Spleen (tissue), 7 donors: ENCODE measurements at regions not wholly inside any gene's neighbourhood (a gene's known extent, or its start where the extent isn't known, plus 50 kb on each side); places are given as distances from the start of the nearest gene placed in this dataset.

Experiments used
- POLR2A ChIP-seq, 3 donors: fragments of 450-650 bp; IDR thresholded peaks; one replicate each; pipeline ENCODE4 v1.5.1; 2017; ENCODE audit warnings: antibody characterized with exemption in 3 of 3, mild to moderate bottlenecking in 1 of 3
- POLR2AphosphoS5 ChIP-seq, 3 donors: sonication (generic); formaldehyde crosslinking; IDR thresholded peaks; one replicate each; pipeline ENCODE4 v1.5.1; 2017; ENCODE audit warnings: antibody characterized with exemption in 3 of 3
- TF ChIP-seq, protein P1 (sequence below), 11 experiments: fragments of 200-600 bp in 7 of 11; fragments of 450-650 bp in 4 of 11; sonication (generic) in 4 of 11; IDR thresholded peaks in 8 of 11; conservative IDR thresholded peaks in 3 of 11; 1 replicate in 7 of 11; 2 replicates in 4 of 11; pipeline versions ENCODE4 v1.4.0 to v1.8.0; 2016 to 2021; ENCODE audit warnings: antibody characterized with exemption in 11 of 11, inconsistent platforms in 4 of 11, mild to moderate bottlenecking in 1 of 11
- donor health status: DM: no; HTN: no; CAD: no; lungs with moderate emphysema.
- donor health status: DM: no; HTN: no; CAD: no.
- donor health status: DM: no; HTN: no; CAD: no.

DNA sequence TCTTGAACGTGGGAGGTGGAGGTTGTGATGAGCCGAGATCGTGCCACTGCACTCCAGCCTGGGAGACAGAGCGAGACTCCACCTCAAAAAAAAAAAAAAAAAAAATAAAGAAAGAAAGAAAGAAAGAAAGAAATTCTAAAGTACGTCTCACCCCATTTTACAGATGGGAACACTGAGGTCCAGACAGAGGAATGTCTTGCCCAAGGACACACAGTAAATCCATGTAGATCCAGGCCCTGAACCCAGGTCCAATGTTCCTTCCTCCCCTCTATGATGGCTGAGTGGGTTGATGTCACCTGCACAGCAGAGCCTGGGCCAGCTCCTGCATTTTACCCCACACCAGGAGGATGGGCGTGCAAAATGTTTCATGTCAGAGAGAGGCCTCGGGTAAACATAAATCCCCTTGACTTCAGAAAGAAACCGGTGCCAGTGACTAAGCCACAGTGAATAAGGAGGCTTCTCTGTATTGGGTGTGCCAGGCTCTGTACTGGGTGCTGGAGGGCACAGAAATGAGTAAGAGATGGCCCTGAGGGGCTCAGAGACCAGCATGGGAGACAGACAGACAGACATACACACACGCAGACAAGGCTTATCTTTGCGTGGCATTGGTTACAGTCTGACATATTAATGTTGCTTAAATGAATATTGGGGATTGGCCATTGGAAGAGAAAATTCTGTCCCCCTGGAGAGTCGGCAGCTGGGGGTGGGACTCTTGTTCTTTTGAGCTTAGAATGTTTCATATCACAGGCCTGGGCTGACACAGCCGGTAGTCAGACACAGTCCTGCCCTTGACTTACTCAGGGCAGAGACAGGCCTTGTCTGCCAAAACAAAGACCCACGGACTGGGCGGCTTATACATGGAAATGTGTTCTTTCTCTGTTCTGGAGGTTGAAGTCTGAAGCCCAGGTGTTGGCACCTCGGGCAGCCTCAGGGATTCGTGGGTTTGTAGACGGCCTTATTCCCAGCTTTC lies 105.4 kb downstream of the MIAT start:
- TF ChIP-seq, protein P1, sequence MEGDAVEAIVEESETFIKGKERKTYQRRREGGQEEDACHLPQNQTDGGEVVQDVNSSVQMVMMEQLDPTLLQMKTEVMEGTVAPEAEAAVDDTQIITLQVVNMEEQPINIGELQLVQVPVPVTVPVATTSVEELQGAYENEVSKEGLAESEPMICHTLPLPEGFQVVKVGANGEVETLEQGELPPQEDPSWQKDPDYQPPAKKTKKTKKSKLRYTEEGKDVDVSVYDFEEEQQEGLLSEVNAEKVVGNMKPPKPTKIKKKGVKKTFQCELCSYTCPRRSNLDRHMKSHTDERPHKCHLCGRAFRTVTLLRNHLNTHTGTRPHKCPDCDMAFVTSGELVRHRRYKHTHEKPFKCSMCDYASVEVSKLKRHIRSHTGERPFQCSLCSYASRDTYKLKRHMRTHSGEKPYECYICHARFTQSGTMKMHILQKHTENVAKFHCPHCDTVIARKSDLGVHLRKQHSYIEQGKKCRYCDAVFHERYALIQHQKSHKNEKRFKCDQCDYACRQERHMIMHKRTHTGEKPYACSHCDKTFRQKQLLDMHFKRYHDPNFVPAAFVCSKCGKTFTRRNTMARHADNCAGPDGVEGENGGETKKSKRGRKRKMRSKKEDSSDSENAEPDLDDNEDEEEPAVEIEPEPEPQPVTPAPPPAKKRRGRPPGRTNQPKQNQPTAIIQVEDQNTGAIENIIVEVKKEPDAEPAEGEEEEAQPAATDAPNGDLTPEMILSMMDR (IDR thresholded peaks at IDR 0.05 in 8 of 11, conservative IDR thresholded peaks at IDR 0.05 in 3 of 11), result no peak
- TF ChIP-seq POLR2AphosphoS5 (IDR thresholded peaks at IDR 0.05) (no peak), POLR2A (IDR thresholded peaks at IDR 0.05) (no peak)
